AG09309 (cell line): ENCODE measurements at regions not wholly inside any gene's neighbourhood (a gene's known extent, or its start where the extent isn't known, plus 50 kb on each side); places are given as distances from the start of the nearest gene placed in this dataset.

Experiments
- DNase-seq: peaks from one replicate; pipeline ENCODE4 v3.0.0-alpha.2; 2010; ENCODE audit warnings: low read depth
- H3K4me3 ChIP-seq: 2 replicates; pipeline ENCODE4 v1.5.1; 2011; ENCODE audit warnings: mild to moderate bottlenecking, low read depth, low read length, moderate library complexity; ENCODE audit not compliant: control insufficient read depth
- CTCF ChIP-seq: IDR thresholded peaks from 2 replicates; pipeline ENCODE4 v1.5.1; 2011; ENCODE audit warnings: mild to moderate bottlenecking, low read depth, low read length, inconsistent platforms; ENCODE audit not compliant: insufficient read depth, control insufficient read depth; ENCODE audit errors: missing control alignments

- no peak for DNase-seq
- no peak for TF ChIP-seq CTCF
- H3K4me3 ChIP-seq = no peak overlapping the region
Measured at GRCh38 chr2:14747447-14747846, 114.9 kb downstream of the LRATD1 start.

GRCh38 chr2:14749884-14750283 is 117.4 kb downstream of the LRATD1 start:
- no peak for DNase-seq
- H3K4me3 ChIP-seq = no peak overlapping the region
- no peak for TF ChIP-seq CTCF

GRCh38 chr2:14750433-14750832 is 117.9 kb downstream of the LRATD1 start:
- DNase-seq = no peak
- H3K4me3 ChIP-seq = no peak overlapping the region
- no peak for TF ChIP-seq CTCF

GRCh38 chr2:14751581-14751980 is 119.1 kb downstream of the LRATD1 start:
- H3K4me3 ChIP-seq = no peak overlapping the region
- DNase-seq = no peak
- no peak for TF ChIP-seq CTCF

- TF ChIP-seq CTCF = no peak
- H3K4me3 ChIP-seq = no peak overlapping the region
- no peak for DNase-seq
Measured at GRCh38 chr2:14752295-14752694, 119.8 kb downstream of the LRATD1 start.

- DNase-seq = no peak
- TF ChIP-seq CTCF = no peak
- H3K4me3 ChIP-seq = no peak overlapping the region
Measured at GRCh38 chr2:14756122-14756541, 123.6 kb downstream of the LRATD1 start.
